Spleen (tissue), 11 donors: ENCODE measurements at regions not wholly inside any gene's neighbourhood (a gene's known extent, or its start where the extent isn't known, plus 50 kb on each side); places are given as distances from the start of the nearest gene placed in this dataset.

Source experiments
- DNase-seq: peaks from one replicate; pipeline ENCODE4 v3.0.0-alpha.2; 2020
- H3K27ac ChIP-seq, 8 donors: fragments of 200-600 bp; sonication (generic) in 7 of 8; 1 replicate in 4 of 8; 2 replicates in 4 of 8; pipeline versions ENCODE4 v1.5.0 to v1.8.0; 2016 to 2021; ENCODE audit warnings: inconsistent platforms in 4 of 8, mild to moderate bottlenecking in 4 of 8, moderate library complexity in 1 of 8
- H3K27me3 ChIP-seq, 7 donors: fragments of 200-600 bp; sonication (generic) in 6 of 7; replicated peaks in 1 of 7; 1 replicate in 4 of 7; 2 replicates in 3 of 7; pipeline versions ENCODE4 v1.5.0 to v1.8.0; 2016 to 2021; ENCODE audit warnings: inconsistent platforms in 3 of 7, mild to moderate bottlenecking in 1 of 7
- H3K36me3 ChIP-seq, 6 donors: fragments of 200-600 bp; sonication (generic) in 5 of 6; 1 replicate in 4 of 6; 2 replicates in 2 of 6; pipeline versions ENCODE4 v1.5.0 to v1.8.0; 2016 to 2021; ENCODE audit warnings: inconsistent platforms in 2 of 6
- H3K4me1 ChIP-seq, 6 donors: fragments of 200-600 bp; sonication (generic) in 5 of 6; 1 replicate in 3 of 6; 2 replicates in 3 of 6; pipeline versions ENCODE4 v1.5.0 to v1.8.0; 2016 to 2021; ENCODE audit warnings: inconsistent platforms in 3 of 6
- H3K4me3 ChIP-seq, 8 donors: fragments of 200-600 bp; sonication (generic) in 7 of 8; 1 replicate in 4 of 8; 2 replicates in 4 of 8; pipeline versions ENCODE4 v1.5.0 to v1.8.0; 2016 to 2021; ENCODE audit warnings: inconsistent platforms in 4 of 8, mild to moderate bottlenecking in 4 of 8, moderate library complexity in 2 of 8
- H3K9me3 ChIP-seq, 8 donors: fragments of 200-600 bp; sonication (generic) in 7 of 8; 1 replicate in 4 of 8; 2 replicates in 4 of 8; pipeline versions ENCODE4 v1.5.0 to v1.8.0; 2016 to 2021; ENCODE audit warnings: inconsistent platforms in 4 of 8
- POLR2A ChIP-seq, 3 donors: fragments of 450-650 bp; IDR thresholded peaks; one replicate each; pipeline ENCODE4 v1.5.1; 2017; ENCODE audit warnings: antibody characterized with exemption in 3 of 3, mild to moderate bottlenecking in 1 of 3
- POLR2AphosphoS5 ChIP-seq, 3 donors: sonication (generic); formaldehyde crosslinking; IDR thresholded peaks; one replicate each; pipeline ENCODE4 v1.5.1; 2017; ENCODE audit warnings: antibody characterized with exemption in 3 of 3
- WGBS, 5 donors: extraction: QIAGEN DNeasy Blood & Tissue Kit in 3 of 5; methylation state at CpG; one replicate each; pipeline versions ENCODE4 v1.1.5 to v1.1.7; 2013 to 2018; 5-methylcytosine and 5-hydroxymethylcytosine counted together
- intact Hi-C: fragments of 100-400 bp; cut with DNase I; formaldehyde crosslinking; loops from one replicate; pipeline ENCODE4 v1.15.0; 2023; ENCODE audit warnings: low total_unique reads
- TF ChIP-seq, protein P1 (sequence below), 11 experiments: fragments of 200-600 bp in 7 of 11; fragments of 450-650 bp in 4 of 11; sonication (generic) in 4 of 11; IDR thresholded peaks in 8 of 11; conservative IDR thresholded peaks in 3 of 11; 1 replicate in 7 of 11; 2 replicates in 4 of 11; pipeline versions ENCODE4 v1.4.0 to v1.8.0; 2016 to 2021; ENCODE audit warnings: antibody characterized with exemption in 11 of 11, inconsistent platforms in 4 of 11, mild to moderate bottlenecking in 1 of 11
- donor health status: healthy with polysubstance abuse.
- donor health status: DM: no; HTN: no; CAD: no; lungs with moderate emphysema.
- donor health status: DM: no; HTN: no; CAD: no.
- donor health status: Bipolar disorder and iron deficiency.
- donor health status: healthy.
- donor health status: DM: no; HTN: no; CAD: no.
- donor health status: DM: yes; HTN: yes; CAD: no.

DNA sequence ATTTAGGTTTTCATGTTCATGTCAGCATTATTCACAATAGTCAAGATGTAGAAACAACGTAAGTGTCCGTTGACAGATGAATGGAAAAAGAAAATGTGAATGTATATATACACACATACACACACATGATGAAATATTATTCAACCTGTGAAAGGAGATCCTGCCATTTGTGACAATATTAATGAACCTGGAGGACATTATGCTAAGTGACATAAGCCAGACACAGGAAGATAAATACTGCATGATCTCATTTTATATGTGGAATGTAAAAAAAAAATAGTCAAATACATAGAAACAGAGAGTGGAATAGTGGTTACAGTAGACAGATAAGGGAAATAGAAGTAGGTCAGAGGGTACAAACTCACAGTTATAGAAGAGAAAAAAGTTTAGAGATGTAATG is 651.1 kb upstream of the MKI67 start:
- 91 to 96% (median 93%) methylated on average over 2 of the region's 2 CpGs for WGBS, 5 donors
- Histone ChIP-seq H3K36me3 (no peaks in the 10 kb centered on the region), H3K9me3 (peaks cover 0 to 11% (median 7%) of the 10 kb centered on the region in 8 donors), H3K4me3 (no peak overlapping the region), H3K4me1 (no peaks in the 10 kb centered on the region), H3K27ac (no peak overlapping the region), H3K27me3 (no peaks in the 10 kb centered on the region)
- intact Hi-C loops: no loop called here
- TF ChIP-seq POLR2A (IDR thresholded peaks at IDR 0.05) (no peak), POLR2AphosphoS5 (IDR thresholded peaks at IDR 0.05) (no peak)
- no peak for DNase-seq

GRCh38 chr10:128779416-128779815 is 653.2 kb upstream of the MKI67 start:
- WGBS, 5 donors: 86 to 93% (median 91%) methylated on average over 15 of the region's 15 CpGs
- no peaks in the 10 kb centered on the region for H3K9me3 ChIP-seq
- no peak overlapping the region for H3K4me3 ChIP-seq
- TF ChIP-seq, protein P1, sequence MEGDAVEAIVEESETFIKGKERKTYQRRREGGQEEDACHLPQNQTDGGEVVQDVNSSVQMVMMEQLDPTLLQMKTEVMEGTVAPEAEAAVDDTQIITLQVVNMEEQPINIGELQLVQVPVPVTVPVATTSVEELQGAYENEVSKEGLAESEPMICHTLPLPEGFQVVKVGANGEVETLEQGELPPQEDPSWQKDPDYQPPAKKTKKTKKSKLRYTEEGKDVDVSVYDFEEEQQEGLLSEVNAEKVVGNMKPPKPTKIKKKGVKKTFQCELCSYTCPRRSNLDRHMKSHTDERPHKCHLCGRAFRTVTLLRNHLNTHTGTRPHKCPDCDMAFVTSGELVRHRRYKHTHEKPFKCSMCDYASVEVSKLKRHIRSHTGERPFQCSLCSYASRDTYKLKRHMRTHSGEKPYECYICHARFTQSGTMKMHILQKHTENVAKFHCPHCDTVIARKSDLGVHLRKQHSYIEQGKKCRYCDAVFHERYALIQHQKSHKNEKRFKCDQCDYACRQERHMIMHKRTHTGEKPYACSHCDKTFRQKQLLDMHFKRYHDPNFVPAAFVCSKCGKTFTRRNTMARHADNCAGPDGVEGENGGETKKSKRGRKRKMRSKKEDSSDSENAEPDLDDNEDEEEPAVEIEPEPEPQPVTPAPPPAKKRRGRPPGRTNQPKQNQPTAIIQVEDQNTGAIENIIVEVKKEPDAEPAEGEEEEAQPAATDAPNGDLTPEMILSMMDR (IDR thresholded peaks at IDR 0.05 in 8 of 11, conservative IDR thresholded peaks at IDR 0.05 in 3 of 11): no peak
- TF ChIP-seq POLR2AphosphoS5 (IDR thresholded peaks at IDR 0.05): no peak
- no peak for TF ChIP-seq POLR2A (IDR thresholded peaks at IDR 0.05)
- no peak overlapping the region for H3K27ac ChIP-seq
- no peaks in the 10 kb centered on the region for H3K36me3 ChIP-seq
- no peaks in the 10 kb centered on the region for H3K27me3 ChIP-seq
- no peak for DNase-seq
- H3K4me1 ChIP-seq: no peaks in the 10 kb centered on the region
- intact Hi-C loops: no loop called here

DNA sequence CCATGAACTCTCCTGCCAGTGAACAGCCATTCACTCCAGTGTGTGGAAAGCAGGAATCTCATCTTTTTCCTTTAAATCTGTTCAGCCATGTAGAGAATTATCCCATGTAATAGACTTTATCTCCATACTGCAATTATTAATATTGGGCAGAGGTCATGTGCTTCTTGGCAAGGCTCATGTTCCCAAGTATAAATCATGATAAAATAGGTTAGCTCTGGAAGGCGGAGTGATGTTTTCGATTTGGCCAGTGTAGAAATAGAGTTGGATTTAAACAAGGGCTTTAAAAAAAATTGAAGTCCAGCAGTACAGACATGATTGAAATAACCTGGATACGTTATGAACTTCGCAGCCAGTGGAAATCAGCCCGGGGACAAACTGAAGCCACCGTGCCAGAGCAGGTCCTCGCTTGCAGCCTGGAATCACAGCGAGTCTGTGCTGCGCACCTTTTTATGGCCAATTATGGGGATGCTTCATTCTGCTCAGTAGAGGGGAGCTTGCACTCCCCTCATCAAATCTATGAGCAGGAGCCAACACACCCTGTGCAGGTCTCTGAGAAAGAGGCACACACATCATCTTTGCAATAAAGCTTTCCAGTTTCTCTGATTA is 654.0 kb upstream of the MKI67 start:
- H3K27me3 ChIP-seq: no peaks in the 10 kb centered on the region
- 87 to 95% (median 93%) methylated on average over 9 of the region's 9 CpGs for WGBS, 5 donors
- intact Hi-C loops: no loop called here
- TF ChIP-seq POLR2AphosphoS5 (IDR thresholded peaks at IDR 0.05): no peak
- no peaks in the 10 kb centered on the region for H3K4me1 ChIP-seq
- no peak overlapping the region for H3K27ac ChIP-seq
- no peaks in the 10 kb centered on the region for H3K9me3 ChIP-seq
- DNase-seq: no peak
- H3K4me3 ChIP-seq: no peak overlapping the region
- H3K36me3 ChIP-seq: no peaks in the 10 kb centered on the region

DNA sequence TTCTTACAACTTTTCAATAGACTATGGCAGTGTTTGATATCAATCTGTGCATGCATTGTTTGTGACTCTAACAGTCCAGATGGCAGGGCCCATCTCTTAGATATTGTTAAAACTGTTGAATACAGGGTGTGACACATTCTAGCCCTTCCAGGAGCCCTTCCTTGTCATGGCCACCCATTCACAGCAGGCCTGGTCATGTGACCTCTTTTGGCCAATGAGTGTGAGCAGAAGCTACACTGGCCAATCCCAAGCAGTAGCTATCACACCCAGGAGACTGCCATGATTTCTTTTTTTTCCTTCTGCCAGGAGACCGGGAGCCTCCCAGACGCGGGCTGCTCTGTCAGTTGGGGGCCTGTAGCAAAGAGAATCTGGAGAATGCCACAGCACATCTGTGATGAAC is 655.4 kb upstream of the MKI67 start:
- WGBS, 5 donors: 73 to 98% (median 86%) methylated on average over 3 of the region's 3 CpGs
- no peak overlapping the region for H3K27ac ChIP-seq
- no peak for TF ChIP-seq POLR2AphosphoS5 (IDR thresholded peaks at IDR 0.05)
- TF ChIP-seq, protein P1 (IDR thresholded peaks at IDR 0.05 in 8 of 11, conservative IDR thresholded peaks at IDR 0.05 in 3 of 11): no peak
- no peak for TF ChIP-seq POLR2A (IDR thresholded peaks at IDR 0.05)
- H3K27me3 ChIP-seq: no peaks in the 10 kb centered on the region
- H3K9me3 ChIP-seq: no peaks in the 10 kb centered on the region
- no peak for DNase-seq
- H3K36me3 ChIP-seq: no peaks in the 10 kb centered on the region
- no peak overlapping the region for H3K4me3 ChIP-seq
- H3K4me1 ChIP-seq: no peaks in the 10 kb centered on the region
- intact Hi-C loops: no loop called here

DNA sequence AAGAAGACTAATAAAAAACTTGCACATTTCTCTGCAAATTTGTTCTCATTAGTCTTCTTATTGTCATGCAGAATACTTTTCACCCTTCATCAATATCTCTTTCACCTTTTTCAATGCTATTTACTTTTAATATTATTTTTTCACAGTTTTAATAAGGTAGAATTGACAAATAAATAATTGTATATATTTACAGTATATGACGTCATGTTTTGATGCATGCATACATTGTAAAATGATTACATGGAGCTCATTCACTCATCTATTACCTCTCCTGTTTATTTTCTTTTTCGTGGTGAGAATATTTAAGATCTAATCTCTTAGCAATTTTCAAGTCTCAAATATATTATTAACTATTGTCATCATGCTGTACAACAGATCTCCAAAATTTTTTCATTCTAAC is 658.2 kb upstream of the MKI67 start:
- Histone ChIP-seq H3K36me3 (no peaks in the 10 kb centered on the region), H3K4me1 (no peaks in the 10 kb centered on the region), H3K27ac (no peak overlapping the region), H3K4me3 (no peak overlapping the region), H3K27me3 (peaks cover 0 to 4% (median 0%) of the 10 kb centered on the region in 7 donors), H3K9me3 (no peaks in the 10 kb centered on the region)
- WGBS, 5 donors: 72 to 81% (median 75%) methylated on average over 2 of the region's 2 CpGs
- DNase-seq: no peak
- TF ChIP-seq POLR2A (IDR thresholded peaks at IDR 0.05) (no peak), POLR2AphosphoS5 (IDR thresholded peaks at IDR 0.05) (no peak)
- TF ChIP-seq, protein P1 (IDR thresholded peaks at IDR 0.05 in 8 of 11, conservative IDR thresholded peaks at IDR 0.05 in 3 of 11): no peak
- intact Hi-C loops: no loop called here
